Medulla oblongata (tissue), 1 donor: ENCODE measurements at regions not wholly inside any gene's neighbourhood (a gene's known extent, or its start where the extent isn't known, plus 50 kb on each side); places are given as distances from the start of the nearest gene placed in this dataset.

Source experiments
- DNase-seq: peaks from one replicate; pipeline ENCODE4 v3.0.0-alpha.2; 2015; ENCODE audit errors: extremely low spot score

DNA sequence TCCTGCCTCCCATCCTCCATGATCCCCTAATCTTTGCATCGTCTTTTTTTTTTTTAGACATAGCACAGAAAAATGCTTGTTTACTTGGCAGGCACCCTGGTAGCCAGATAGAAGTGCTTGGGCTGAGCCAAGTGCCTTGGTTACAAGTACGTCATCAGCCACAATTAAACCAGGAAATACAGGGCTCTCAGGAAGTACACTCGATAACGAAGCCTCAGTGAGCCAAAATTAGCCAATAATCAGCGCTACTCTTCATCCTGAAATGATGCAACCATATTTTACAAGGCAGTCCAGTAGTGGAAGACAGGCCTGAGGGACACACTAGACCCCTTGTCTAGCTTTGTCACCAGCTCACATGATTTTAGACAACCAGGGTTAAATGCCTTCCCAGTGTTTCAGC, 194.0 kb upstream of the NBEA start:
- DNase-seq = peak; percentile 43

GRCh38 chr13:34748596-34748995, 193.5 kb upstream of the NBEA start:
- DNase-seq = no peak

GRCh38 chr13:34749046-34749445, 193.0 kb upstream of the NBEA start:
- no peak for DNase-seq

DNA sequence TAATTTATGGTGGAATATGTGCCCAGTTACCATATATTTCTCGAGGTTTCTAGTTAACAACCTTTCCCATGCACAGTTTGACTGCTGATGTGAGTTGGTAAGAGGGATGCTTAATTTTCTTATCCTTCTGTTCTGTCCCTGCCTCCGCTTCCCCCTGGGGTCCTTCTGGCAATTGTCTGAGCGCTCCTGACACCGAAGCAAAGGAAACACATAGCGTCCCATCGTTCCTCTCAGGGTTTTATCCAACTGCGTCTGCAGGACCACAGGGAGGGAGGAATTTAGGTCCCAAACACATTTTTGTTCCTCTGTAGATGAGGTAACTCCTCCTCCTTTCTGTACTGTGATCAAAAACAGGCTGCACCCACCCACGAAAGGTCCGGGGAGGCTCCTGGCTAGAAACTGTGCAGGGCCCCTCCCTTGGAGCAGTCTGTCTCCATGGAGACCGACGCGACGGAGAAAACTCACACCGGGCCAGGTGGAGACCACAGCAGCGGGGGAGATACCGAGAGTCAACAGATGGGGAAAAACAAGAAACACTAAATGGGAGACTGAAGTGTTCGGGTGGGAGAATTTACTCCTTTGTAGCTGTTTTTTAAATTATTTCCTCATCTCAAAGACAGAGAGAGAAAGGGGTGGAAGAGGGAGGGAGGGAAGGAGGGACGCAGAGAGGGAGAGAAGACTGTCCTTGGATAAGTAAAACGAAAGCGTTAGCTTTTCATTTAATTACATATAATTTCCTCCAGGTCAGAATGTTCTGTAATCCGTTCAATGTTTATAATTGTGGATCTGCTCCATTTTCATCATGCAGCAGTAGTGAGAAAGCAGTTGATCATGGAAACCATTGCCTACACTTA, 191.8 kb upstream of the NBEA start:
- no peak for DNase-seq

DNA sequence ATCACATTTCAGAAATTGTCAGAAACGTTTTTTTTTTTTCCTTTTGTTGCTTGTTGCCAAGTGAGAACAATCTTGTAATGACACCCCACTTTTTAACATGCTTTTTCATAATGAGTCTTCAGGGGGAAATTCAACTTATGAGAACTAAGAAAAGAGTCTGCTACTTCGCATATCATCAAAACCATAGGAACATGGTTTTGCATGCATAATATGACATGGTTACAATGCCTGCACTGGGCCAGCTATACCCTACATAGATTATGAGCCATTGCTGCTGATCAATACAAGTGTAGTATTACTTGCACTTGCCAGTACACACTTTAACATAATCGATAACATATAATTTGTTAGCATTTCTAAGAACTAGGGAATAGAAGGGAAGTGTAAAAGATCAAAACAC, 191.0 kb upstream of the NBEA start:
- no peak for DNase-seq

DNA sequence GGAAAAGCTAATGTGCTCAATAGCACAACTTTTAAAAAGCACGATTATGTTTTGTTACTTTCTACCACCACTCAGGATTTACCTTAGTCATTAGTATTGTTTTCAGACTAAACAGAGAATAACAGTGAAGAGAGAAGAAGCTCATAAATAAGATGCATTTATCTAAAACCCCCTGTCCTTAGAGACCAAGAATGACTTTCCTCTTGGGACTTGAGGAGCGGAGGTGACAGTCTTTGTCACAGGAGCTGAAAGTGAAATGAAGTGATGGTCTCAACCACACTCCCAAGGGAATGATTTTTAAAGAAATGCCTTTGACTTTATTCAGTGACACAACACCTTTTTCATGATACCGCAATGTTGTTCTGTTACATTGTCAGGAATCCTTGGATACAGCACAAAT, 190.6 kb upstream of the NBEA start:
- no peak for DNase-seq

- DNase-seq = no peak
Observed at GRCh38 chr13:34752283-34752960, 189.6 kb upstream of the NBEA start.

GRCh38 chr13:34756136-34756535, 185.9 kb upstream of the NBEA start:
- DNase-seq = no peak

- no peak for DNase-seq
Observed at GRCh38 chr13:34756572-34756971, 185.5 kb upstream of the NBEA start.

- DNase-seq = no peak
Observed at GRCh38 chr13:34757441-34757840, 184.6 kb upstream of the NBEA start.

DNA sequence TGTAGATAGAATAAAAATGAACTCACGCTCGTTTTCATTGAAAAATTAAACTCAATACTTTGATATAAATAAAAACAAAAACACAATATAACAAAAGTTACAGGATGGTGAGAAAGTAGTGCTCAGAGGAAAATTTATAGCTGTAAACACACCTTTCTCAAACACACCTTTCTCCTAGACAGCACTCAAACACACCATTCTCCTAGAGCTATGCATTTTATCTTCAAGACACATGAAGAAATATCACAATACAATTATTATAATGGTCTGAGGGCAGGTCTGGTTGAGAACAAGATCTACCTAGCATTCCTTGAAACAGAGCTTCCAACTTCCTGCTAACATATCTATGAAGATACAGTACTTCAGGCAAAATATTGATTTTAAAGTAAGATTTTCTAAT, 183.4 kb upstream of the NBEA start:
- DNase-seq = no peak

GRCh38 chr13:34762312-34762711, 179.8 kb upstream of the NBEA start:
- DNase-seq = no peak

DNA sequence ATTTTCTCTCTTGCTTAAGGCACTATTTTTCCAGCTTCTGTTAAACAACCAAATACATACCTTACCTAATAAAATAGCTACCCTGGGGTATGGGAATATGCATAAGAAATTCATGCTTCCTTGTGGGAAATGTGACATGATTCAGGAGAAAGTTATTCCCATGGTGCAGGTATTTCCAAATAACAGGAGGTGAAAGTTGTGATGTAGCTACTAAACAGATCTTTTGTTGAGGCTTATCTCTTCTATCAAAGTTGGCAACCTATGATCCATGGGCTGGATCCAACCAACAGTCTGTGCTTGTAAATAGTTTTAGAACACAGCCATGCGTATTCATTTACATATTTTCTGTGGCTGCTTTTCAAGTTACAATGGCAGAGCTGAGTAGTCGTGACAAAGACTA, 177.8 kb upstream of the NBEA start:
- no peak for DNase-seq

DNA sequence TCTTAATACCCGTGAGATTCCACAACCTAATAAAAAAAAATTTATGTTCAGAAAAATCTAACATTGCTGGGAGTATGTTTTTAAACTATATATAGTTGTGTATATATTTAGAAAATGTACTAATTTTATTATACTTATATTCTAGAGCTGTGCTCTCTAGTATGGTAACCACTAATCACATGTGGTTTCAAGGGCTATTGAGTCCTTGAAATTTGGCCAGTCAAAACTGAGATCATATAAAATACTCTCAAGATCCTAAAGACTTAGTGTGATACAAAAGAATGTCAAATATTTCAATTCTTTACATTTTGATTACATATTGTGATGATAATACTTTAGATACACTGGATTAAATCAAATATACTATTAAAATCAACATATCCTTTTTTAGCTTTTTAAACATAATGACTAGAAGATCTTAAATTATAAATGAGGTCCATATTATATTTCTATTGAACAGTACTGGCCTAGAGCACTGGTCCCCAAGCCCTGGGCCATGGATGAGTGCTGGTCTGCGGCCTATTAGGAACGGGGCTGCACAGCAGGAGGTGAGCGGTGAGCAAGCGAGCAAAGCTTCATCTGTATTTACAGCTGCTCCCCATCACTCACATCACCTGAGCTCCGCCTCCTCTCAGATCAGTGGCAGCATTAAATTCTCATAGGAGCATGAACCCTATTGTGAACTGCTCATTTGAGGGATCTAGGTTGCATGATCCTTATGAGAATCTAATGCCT, 176.5 kb upstream of the NBEA start:
- no peak for DNase-seq

- no peak for DNase-seq
Observed at GRCh38 chr13:34767778-34768177, 174.3 kb upstream of the NBEA start.

- DNase-seq = no peak
Observed at GRCh38 chr13:34772206-34772605, 169.9 kb upstream of the NBEA start.

- no peak for DNase-seq
Observed at GRCh38 chr13:34772881-34773280, 169.2 kb upstream of the NBEA start.

DNA sequence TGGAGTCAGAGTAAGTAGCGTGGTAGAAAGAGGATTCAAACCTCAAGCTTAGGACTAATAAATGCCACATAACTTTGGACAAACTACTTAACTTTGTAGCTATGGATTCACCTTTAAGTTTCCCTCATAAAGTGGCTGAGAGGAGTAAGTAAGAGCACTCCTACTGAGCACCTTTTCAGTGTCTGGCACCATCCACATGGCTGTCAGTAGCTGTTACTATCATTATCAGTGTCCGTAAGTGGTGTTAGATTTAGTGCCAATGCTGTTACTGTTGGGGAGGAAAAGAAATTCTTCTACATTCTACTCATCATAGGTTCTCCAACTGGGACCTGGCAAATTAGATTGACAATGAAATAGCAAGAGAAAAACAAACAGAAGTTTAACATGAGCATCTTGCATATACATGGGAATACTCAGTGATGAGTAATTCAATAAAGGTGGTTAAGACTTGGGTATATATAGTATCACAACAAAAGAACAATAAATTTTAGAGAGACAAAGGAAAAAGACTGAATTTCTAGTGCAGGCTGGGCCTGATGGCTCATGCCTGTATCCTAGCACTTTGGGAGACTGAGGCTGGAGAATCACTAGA, 165.6 kb upstream of the NBEA start:
- no peak for DNase-seq

GRCh38 chr13:34777089-34777913, 164.8 kb upstream of the NBEA start:
- no peak for DNase-seq

DNA sequence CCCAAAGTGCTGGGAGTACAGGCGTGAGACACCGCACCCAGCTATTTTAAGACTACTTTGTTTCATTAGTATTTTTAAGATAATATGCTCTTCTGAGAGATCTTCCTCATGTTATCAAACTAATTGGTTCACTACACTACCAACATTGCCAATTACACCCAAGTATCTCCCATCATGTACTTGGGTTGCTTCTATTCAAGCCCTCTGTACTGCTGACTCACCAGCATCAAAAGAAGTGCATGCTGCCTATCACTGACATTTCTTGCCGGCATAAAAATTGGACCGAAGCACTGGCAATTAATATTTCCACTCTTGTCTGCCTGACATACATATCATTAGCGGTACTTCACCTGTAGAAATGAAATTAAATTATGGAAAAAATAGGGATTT, 164.2 kb upstream of the NBEA start:
- no peak for DNase-seq

DNA sequence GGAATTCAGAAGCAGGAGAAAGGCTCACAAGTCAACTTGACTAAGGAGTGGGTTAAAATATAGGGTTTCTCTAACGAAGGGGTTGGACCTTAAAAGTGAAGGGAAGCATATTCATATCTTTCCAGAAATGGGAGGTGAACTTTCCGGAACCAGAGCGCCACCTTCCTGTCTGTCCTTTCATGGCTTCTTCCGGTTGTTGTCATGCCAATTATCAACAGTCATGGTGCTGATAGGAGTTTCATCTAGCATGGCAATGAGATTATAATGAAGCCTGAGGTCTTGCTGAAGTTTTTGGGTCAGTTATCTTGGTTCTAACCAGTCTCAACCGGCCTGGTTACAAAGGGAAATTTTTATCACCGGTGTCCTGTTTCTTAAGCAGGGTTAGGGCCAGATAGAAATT, 162.9 kb upstream of the NBEA start:
- DNase-seq = no peak
